Transverse colon (tissue), 4 donors: ENCODE measurements at regions not wholly inside any gene's neighbourhood (a gene's known extent, or its start where the extent isn't known, plus 50 kb on each side); places are given as distances from the start of the nearest gene placed in this dataset.

Experiments used
- POLR2AphosphoS5 ChIP-seq, 3 donors: sonication (generic); formaldehyde crosslinking; IDR thresholded peaks; one replicate each; pipeline ENCODE4 v1.6.1; 2016; ENCODE audit warnings: antibody characterized with exemption in 3 of 3
- TF ChIP-seq, protein P1 (sequence below), 5 experiments: fragments of 200-600 bp in 3 of 5; fragments of 450-650 bp in 2 of 5; sonication (generic) in 3 of 5; IDR thresholded peaks; 1 replicate in 2 of 5; 2 replicates in 3 of 5; pipeline ENCODE4 v1.5.1; 2016 to 2017; ENCODE audit warnings: antibody characterized with exemption in 5 of 5, inconsistent platforms in 3 of 5, mild to moderate bottlenecking in 2 of 5, moderate library complexity in 1 of 5

DNA sequence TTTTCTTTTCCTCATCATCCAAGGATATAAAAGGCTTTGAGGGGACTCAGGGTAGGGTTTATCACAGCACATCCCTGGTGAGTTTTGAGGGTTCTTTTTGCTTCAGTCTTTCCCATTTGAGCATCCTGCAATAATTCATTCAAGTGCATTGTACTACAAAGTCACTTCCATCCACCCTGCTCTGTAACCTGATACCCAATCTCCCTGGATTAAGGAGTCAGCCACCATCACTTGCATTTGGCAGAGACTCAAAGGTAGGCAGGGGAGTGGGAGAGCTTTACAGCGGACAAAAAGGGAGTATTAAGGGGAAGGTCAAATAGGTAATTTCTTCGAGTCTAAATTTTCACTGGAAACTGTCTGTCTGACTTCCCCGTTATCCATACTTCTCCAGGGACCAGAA, 216.1 kb upstream of the TMTC4 start:
- TF ChIP-seq, protein P1, sequence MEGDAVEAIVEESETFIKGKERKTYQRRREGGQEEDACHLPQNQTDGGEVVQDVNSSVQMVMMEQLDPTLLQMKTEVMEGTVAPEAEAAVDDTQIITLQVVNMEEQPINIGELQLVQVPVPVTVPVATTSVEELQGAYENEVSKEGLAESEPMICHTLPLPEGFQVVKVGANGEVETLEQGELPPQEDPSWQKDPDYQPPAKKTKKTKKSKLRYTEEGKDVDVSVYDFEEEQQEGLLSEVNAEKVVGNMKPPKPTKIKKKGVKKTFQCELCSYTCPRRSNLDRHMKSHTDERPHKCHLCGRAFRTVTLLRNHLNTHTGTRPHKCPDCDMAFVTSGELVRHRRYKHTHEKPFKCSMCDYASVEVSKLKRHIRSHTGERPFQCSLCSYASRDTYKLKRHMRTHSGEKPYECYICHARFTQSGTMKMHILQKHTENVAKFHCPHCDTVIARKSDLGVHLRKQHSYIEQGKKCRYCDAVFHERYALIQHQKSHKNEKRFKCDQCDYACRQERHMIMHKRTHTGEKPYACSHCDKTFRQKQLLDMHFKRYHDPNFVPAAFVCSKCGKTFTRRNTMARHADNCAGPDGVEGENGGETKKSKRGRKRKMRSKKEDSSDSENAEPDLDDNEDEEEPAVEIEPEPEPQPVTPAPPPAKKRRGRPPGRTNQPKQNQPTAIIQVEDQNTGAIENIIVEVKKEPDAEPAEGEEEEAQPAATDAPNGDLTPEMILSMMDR (IDR thresholded peaks at IDR 0.05) = no peak
- TF ChIP-seq POLR2AphosphoS5 (IDR thresholded peaks at IDR 0.05) = no peak
